ENCODE measurements at regions not wholly inside any gene's neighbourhood (a gene's known extent, or its start where the extent isn't known, plus 50 kb on each side); places are given as distances from the start of the nearest gene placed in this dataset.

- no peaks in the 10 kb centered on the region for H3K4me1 Mint-ChIP-seq
- H3K36me3 Mint-ChIP-seq, result no peaks in the 10 kb centered on the region
- ATAC-seq (no peak), DNase-seq (no peak)
- H3K9me3 Mint-ChIP-seq (ENCODE audit: low read depth), result no peaks in the 10 kb centered on the region
- CTCF ChIA-PET, result interaction anchor here (1.6 kb wide), 1 partner anchor 20 kb away, joined by 4 read pairs; no protein-coding TSS in a partner anchor
- no peak overlapping the region for H3K4me3 Mint-ChIP-seq
- H3K27ac Mint-ChIP-seq, result no peak overlapping the region
- H3K27me3 Mint-ChIP-seq, result peaks cover 5% of the 10 kb centered on the region
Measured at GRCh38 chr16:86129541-86129940, 230.6 kb downstream of the IRF8 start.

- ATAC-seq, result no peak
- CTCF ChIA-PET, result no interaction called here
Measured at GRCh38 chr16:86133377-86133776, 234.4 kb downstream of the IRF8 start.

GRCh38 chr16:86133847-86134375 is 234.9 kb downstream of the IRF8 start:
- Mint-ChIP-seq H3K36me3 (no peaks in the 10 kb centered on the region), H3K4me3 (no peak overlapping the region), H3K27ac (no peak overlapping the region), H3K9me3 (ENCODE audit: low read depth) (no peaks in the 10 kb centered on the region), H3K27me3 (no peaks in the 10 kb centered on the region), H3K4me1 (no peaks in the 10 kb centered on the region)
- CTCF ChIA-PET, result no interaction called here
- DNase-seq, result no peak
- ATAC-seq, result no peak

More at GRCh38 chr16:86133377-86133776, 234.4 kb downstream of the IRF8 start:
- Mint-ChIP-seq H3K4me3 (no peak overlapping the region), H3K36me3 (no peaks in the 10 kb centered on the region), H3K27ac (no peak overlapping the region), H3K27me3 (no peaks in the 10 kb centered on the region), H3K4me1 (no peaks in the 10 kb centered on the region), H3K9me3 (ENCODE audit: low read depth) (no peaks in the 10 kb centered on the region)
- no peak for DNase-seq

- CTCF ChIA-PET, result no interaction called here
- Mint-ChIP-seq H3K4me1 (no peaks in the 10 kb centered on the region), H3K36me3 (no peaks in the 10 kb centered on the region), H3K9me3 (ENCODE audit: low read depth) (no peaks in the 10 kb centered on the region), H3K27ac (no peak overlapping the region), H3K27me3 (no peaks in the 10 kb centered on the region), H3K4me3 (no peak overlapping the region)
- ATAC-seq (no peak), DNase-seq (no peak)
Measured at GRCh38 chr16:86134802-86135461, 236.0 kb downstream of the IRF8 start.

GRCh38 chr16:86137359-86137758 is 238.4 kb downstream of the IRF8 start:
- ATAC-seq (no peak), DNase-seq (no peak)
- Mint-ChIP-seq H3K36me3 (no peaks in the 10 kb centered on the region), H3K27me3 (no peaks in the 10 kb centered on the region), H3K9me3 (ENCODE audit: low read depth) (no peaks in the 10 kb centered on the region), H3K4me3 (no peak overlapping the region), H3K27ac (no peak overlapping the region), H3K4me1 (no peaks in the 10 kb centered on the region)
- CTCF ChIA-PET, result no interaction called here

GRCh38 chr16:86138121-86139085 is 239.4 kb downstream of the IRF8 start:
- no peak for DNase-seq
- Mint-ChIP-seq H3K4me1 (no peaks in the 10 kb centered on the region), H3K9me3 (ENCODE audit: low read depth) (no peaks in the 10 kb centered on the region), H3K27me3 (no peaks in the 10 kb centered on the region), H3K27ac (no peak overlapping the region), H3K36me3 (no peaks in the 10 kb centered on the region), H3K4me3 (no peak overlapping the region)
- CTCF ChIA-PET, result no interaction called here
- ATAC-seq, result no peak

- no peak for ATAC-seq
- Mint-ChIP-seq H3K27me3 (peaks cover 2% of the 10 kb centered on the region), H3K27ac (no peak overlapping the region), H3K36me3 (no peaks in the 10 kb centered on the region), H3K9me3 (ENCODE audit: low read depth) (no peaks in the 10 kb centered on the region), H3K4me1 (no peaks in the 10 kb centered on the region), H3K4me3 (no peak overlapping the region)
- CTCF ChIA-PET, result no interaction called here
- DNase-seq, result no peak
Measured at GRCh38 chr16:86142801-86143236, 243.9 kb downstream of the IRF8 start.

GRCh38 chr16:86143666-86144065 is 244.7 kb downstream of the IRF8 start:
- ATAC-seq, result peak; percentile 12
- CTCF ChIA-PET, result interaction anchor here (0.6 kb wide), 1 partner anchor 110 kb away, joined by 3 read pairs; no protein-coding TSS in a partner anchor
- DNase-seq, result no peak
- Mint-ChIP-seq H3K27me3 (peaks cover 5% of the 10 kb centered on the region), H3K4me1 (no peaks in the 10 kb centered on the region), H3K27ac (no peak overlapping the region), H3K36me3 (no peaks in the 10 kb centered on the region), H3K9me3 (ENCODE audit: low read depth) (no peaks in the 10 kb centered on the region), H3K4me3 (no peak overlapping the region)

GRCh38 chr16:86145669-86146068 is 246.7 kb downstream of the IRF8 start:
- no peak overlapping the region for H3K4me3 Mint-ChIP-seq
- no peak overlapping the region for H3K27ac Mint-ChIP-seq
- CTCF ChIA-PET, result no interaction called here
- H3K36me3 Mint-ChIP-seq, result no peaks in the 10 kb centered on the region
- no peak for DNase-seq
- H3K9me3 Mint-ChIP-seq (ENCODE audit: low read depth), result no peaks in the 10 kb centered on the region
- H3K27me3 Mint-ChIP-seq, result peaks cover 5% of the 10 kb centered on the region
- ATAC-seq, result no peak
- H3K4me1 Mint-ChIP-seq, result no peaks in the 10 kb centered on the region

GRCh38 chr16:86150641-86151238 is 251.8 kb downstream of the IRF8 start:
- Mint-ChIP-seq H3K36me3 (no peaks in the 10 kb centered on the region), H3K9me3 (ENCODE audit: low read depth) (no peaks in the 10 kb centered on the region), H3K27ac (no peak overlapping the region), H3K27me3 (peaks cover 5% of the 10 kb centered on the region), H3K4me3 (no peak overlapping the region), H3K4me1 (no peaks in the 10 kb centered on the region)
- CTCF ChIA-PET, result no interaction called here
- ATAC-seq (no peak), DNase-seq (no peak)

- CTCF ChIA-PET, result interaction anchor here (0.9 kb wide), 1 partner anchor 10 kb away, joined by 3 read pairs; no protein-coding TSS in a partner anchor
- no peaks in the 10 kb centered on the region for H3K36me3 Mint-ChIP-seq
- ATAC-seq (no peak), DNase-seq (no peak)
- H3K27me3 Mint-ChIP-seq, result peaks cover 8% of the 10 kb centered on the region
- H3K9me3 Mint-ChIP-seq (ENCODE audit: low read depth), result no peaks in the 10 kb centered on the region
- no peak overlapping the region for H3K4me3 Mint-ChIP-seq
- no peak overlapping the region for H3K27ac Mint-ChIP-seq
- no peaks in the 10 kb centered on the region for H3K4me1 Mint-ChIP-seq
Measured at GRCh38 chr16:86151239-86151851, 252.4 kb downstream of the IRF8 start.

- Mint-ChIP-seq H3K36me3 (no peaks in the 10 kb centered on the region), H3K4me1 (no peaks in the 10 kb centered on the region), H3K4me3 (no peak overlapping the region), H3K27ac (no peak overlapping the region), H3K27me3 (peaks cover 4% of the 10 kb centered on the region), H3K9me3 (ENCODE audit: low read depth) (peaks cover 2% of the 10 kb centered on the region)
- CTCF ChIA-PET, result no interaction called here
- DNase-seq, result no peak
- no peak for ATAC-seq
Measured at GRCh38 chr16:86156155-86156554, 257.2 kb downstream of the IRF8 start.

GRCh38 chr16:86157616-86158247 is 258.8 kb downstream of the IRF8 start:
- H3K9me3 Mint-ChIP-seq (ENCODE audit: low read depth), result peaks cover 2% of the 10 kb centered on the region
- H3K4me3 Mint-ChIP-seq, result no peak overlapping the region
- no peaks in the 10 kb centered on the region for H3K36me3 Mint-ChIP-seq
- H3K27ac Mint-ChIP-seq, result no peak overlapping the region
- DNase-seq (no peak), ATAC-seq (no peak)
- H3K27me3 Mint-ChIP-seq, result peaks cover 4% of the 10 kb centered on the region
- no peaks in the 10 kb centered on the region for H3K4me1 Mint-ChIP-seq
- CTCF ChIA-PET, result no interaction called here

Measured in activated CD8-positive, alpha-beta memory T cell treated with anti-CD3 and anti-CD28 coated beads, Interleukin-2, amount 10 ng/mL, durations not matched to agents 7 days and 5 days (primary cell).